ENCODE measurements at regions not wholly inside any gene's neighbourhood (a gene's known extent, or its start where the extent isn't known, plus 50 kb on each side); places are given as distances from the start of the nearest gene placed in this dataset.

- H3K4me3 Mint-ChIP-seq, result no peak overlapping the region
- ChIA-PET CTCF (no interaction called here), POLR2A (no interaction called here)
- no peaks in the 10 kb centered on the region for H3K27me3 Mint-ChIP-seq
- Histone ChIP-seq H3K36me3 (ENCODE audit: insufficient read depth, low read length) (no peaks in the 10 kb centered on the region), H3K27me3 (ENCODE audit: insufficient read depth, low read length, poor library complexity, severe bottlenecking) (no peaks in the 10 kb centered on the region), H3K4me3 (ENCODE audit: low read length) (no peak overlapping the region), H3K27ac (ENCODE audit: low read depth, low read length) (no peak overlapping the region), H3K9me3 (ENCODE audit: low read length) (no peaks in the 10 kb centered on the region), H3K4me1 (ENCODE audit: insufficient read depth, low read length) (no peaks in the 10 kb centered on the region)
- no peaks in the 10 kb centered on the region for H3K4me1 Mint-ChIP-seq
- peaks cover 3 to 26% (median 18%) of the 10 kb centered on the region in 5 donors for H3K9me3 Mint-ChIP-seq
- no peak for DNase-seq
- no peaks in the 10 kb centered on the region for H3K36me3 Mint-ChIP-seq
- H3K27ac Mint-ChIP-seq, result no peak overlapping the region
Measured at GRCh38 chr7:34382166-34382893, 275.7 kb upstream of the NPSR1 start.

- Histone ChIP-seq H3K27me3 (ENCODE audit: insufficient read depth, low read length, poor library complexity, severe bottlenecking) (no peaks in the 10 kb centered on the region), H3K36me3 (ENCODE audit: insufficient read depth, low read length) (no peaks in the 10 kb centered on the region), H3K4me1 (ENCODE audit: insufficient read depth, low read length) (no peaks in the 10 kb centered on the region), H3K27ac (ENCODE audit: low read depth, low read length) (no peak overlapping the region), H3K9me3 (ENCODE audit: low read length) (no peaks in the 10 kb centered on the region), H3K4me3 (ENCODE audit: low read length) (no peak overlapping the region)
- H3K36me3 Mint-ChIP-seq, result no peaks in the 10 kb centered on the region
- no peaks in the 10 kb centered on the region for H3K27me3 Mint-ChIP-seq
- no peaks in the 10 kb centered on the region for H3K4me1 Mint-ChIP-seq
- DNase-seq, result no peak
- CTCF ChIA-PET, result no interaction called here
- POLR2A ChIA-PET, result no interaction called here
- peaks cover 3 to 27% (median 13%) of the 10 kb centered on the region in 5 donors for H3K9me3 Mint-ChIP-seq
- no peak overlapping the region for H3K4me3 Mint-ChIP-seq
- no peak overlapping the region for H3K27ac Mint-ChIP-seq
Measured at GRCh38 chr7:34385384-34385783, 272.6 kb upstream of the NPSR1 start.

GRCh38 chr7:34389332-34390078, 268.5 kb upstream of the NPSR1 start:
- ChIA-PET POLR2A (no interaction called here), CTCF (no interaction called here)
- Mint-ChIP-seq H3K4me1 (no peaks in the 10 kb centered on the region), H3K4me3 (no peak overlapping the region), H3K27me3 (no peaks in the 10 kb centered on the region), H3K36me3 (no peaks in the 10 kb centered on the region), H3K9me3 (peaks cover 0 to 5% (median 0%) of the 10 kb centered on the region in 5 donors), H3K27ac (no peak overlapping the region)
- H3K4me3 ChIP-seq (ENCODE audit: low read length), result no peak overlapping the region
- H3K4me1 ChIP-seq (ENCODE audit: insufficient read depth, low read length), result no peaks in the 10 kb centered on the region
- no peak overlapping the region for H3K27ac ChIP-seq (ENCODE audit: low read depth, low read length)
- no peaks in the 10 kb centered on the region for H3K9me3 ChIP-seq (ENCODE audit: low read length)
- H3K36me3 ChIP-seq (ENCODE audit: insufficient read depth, low read length), result no peaks in the 10 kb centered on the region
- no peak for DNase-seq
- no peaks in the 10 kb centered on the region for H3K27me3 ChIP-seq (ENCODE audit: insufficient read depth, low read length, poor library complexity, severe bottlenecking)

GRCh38 chr7:34390103-34390502, 267.9 kb upstream of the NPSR1 start:
- Histone ChIP-seq H3K9me3 (ENCODE audit: low read length) (no peaks in the 10 kb centered on the region), H3K27me3 (ENCODE audit: insufficient read depth, low read length, poor library complexity, severe bottlenecking) (no peaks in the 10 kb centered on the region), H3K27ac (ENCODE audit: low read depth, low read length) (no peak overlapping the region), H3K4me1 (ENCODE audit: insufficient read depth, low read length) (no peaks in the 10 kb centered on the region), H3K4me3 (ENCODE audit: low read length) (no peak overlapping the region), H3K36me3 (ENCODE audit: insufficient read depth, low read length) (no peaks in the 10 kb centered on the region)
- H3K27ac Mint-ChIP-seq, result no peak overlapping the region
- no peaks in the 10 kb centered on the region for H3K27me3 Mint-ChIP-seq
- H3K4me1 Mint-ChIP-seq, result no peaks in the 10 kb centered on the region
- no peak overlapping the region for H3K4me3 Mint-ChIP-seq
- DNase-seq, result no peak
- H3K36me3 Mint-ChIP-seq, result no peaks in the 10 kb centered on the region
- H3K9me3 Mint-ChIP-seq, result peaks cover 0 to 5% (median 0%) of the 10 kb centered on the region in 5 donors
- ChIA-PET CTCF (no interaction called here), POLR2A (no interaction called here)

GRCh38 chr7:34392972-34393371, 265.0 kb upstream of the NPSR1 start:
- Mint-ChIP-seq H3K4me1 (no peaks in the 10 kb centered on the region), H3K4me3 (no peak overlapping the region), H3K36me3 (no peaks in the 10 kb centered on the region), H3K27ac (no peak overlapping the region), H3K27me3 (no peaks in the 10 kb centered on the region), H3K9me3 (peaks cover 0 to 4% (median 0%) of the 10 kb centered on the region in 5 donors)
- ChIA-PET POLR2A (no interaction called here), CTCF (no interaction called here)
- Histone ChIP-seq H3K9me3 (ENCODE audit: low read length) (no peaks in the 10 kb centered on the region), H3K27ac (ENCODE audit: low read depth, low read length) (no peak overlapping the region), H3K27me3 (ENCODE audit: insufficient read depth, low read length, poor library complexity, severe bottlenecking) (no peaks in the 10 kb centered on the region), H3K4me3 (ENCODE audit: low read length) (no peak overlapping the region), H3K36me3 (ENCODE audit: insufficient read depth, low read length) (no peaks in the 10 kb centered on the region), H3K4me1 (ENCODE audit: insufficient read depth, low read length) (no peaks in the 10 kb centered on the region)
- no peak for DNase-seq

GRCh38 chr7:34396437-34397064, 261.5 kb upstream of the NPSR1 start:
- Mint-ChIP-seq H3K9me3 (peaks cover 0 to 4% (median 3%) of the 10 kb centered on the region in 5 donors), H3K27ac (no peak overlapping the region), H3K4me3 (no peak overlapping the region), H3K4me1 (no peaks in the 10 kb centered on the region), H3K27me3 (no peaks in the 10 kb centered on the region), H3K36me3 (no peaks in the 10 kb centered on the region)
- POLR2A ChIA-PET, result no interaction called here
- no peaks in the 10 kb centered on the region for H3K9me3 ChIP-seq (ENCODE audit: low read length)
- DNase-seq, result no peak
- CTCF ChIA-PET, result no interaction called here
- no peak overlapping the region for H3K4me3 ChIP-seq (ENCODE audit: low read length)
- no peak overlapping the region for H3K27ac ChIP-seq (ENCODE audit: low read depth, low read length)
- no peaks in the 10 kb centered on the region for H3K27me3 ChIP-seq (ENCODE audit: insufficient read depth, low read length, poor library complexity, severe bottlenecking)
- H3K36me3 ChIP-seq (ENCODE audit: insufficient read depth, low read length), result no peaks in the 10 kb centered on the region
- no peaks in the 10 kb centered on the region for H3K4me1 ChIP-seq (ENCODE audit: insufficient read depth, low read length)

GRCh38 chr7:34401776-34402175, 256.2 kb upstream of the NPSR1 start:
- H3K27ac Mint-ChIP-seq, result no peak overlapping the region
- no peak for DNase-seq
- no peak overlapping the region for H3K4me3 ChIP-seq (ENCODE audit: low read length)
- no peaks in the 10 kb centered on the region for H3K36me3 ChIP-seq (ENCODE audit: insufficient read depth, low read length)
- H3K36me3 Mint-ChIP-seq, result no peaks in the 10 kb centered on the region
- no peaks in the 10 kb centered on the region for H3K27me3 ChIP-seq (ENCODE audit: insufficient read depth, low read length, poor library complexity, severe bottlenecking)
- no peaks in the 10 kb centered on the region for H3K27me3 Mint-ChIP-seq
- H3K9me3 Mint-ChIP-seq, result peaks cover 2 to 8% (median 5%) of the 10 kb centered on the region in 5 donors
- CTCF ChIA-PET, result no interaction called here
- no peak overlapping the region for H3K27ac ChIP-seq (ENCODE audit: low read depth, low read length)
- H3K4me3 Mint-ChIP-seq, result no peak overlapping the region
- POLR2A ChIA-PET, result no interaction called here
- H3K4me1 Mint-ChIP-seq, result no peaks in the 10 kb centered on the region
- no peaks in the 10 kb centered on the region for H3K9me3 ChIP-seq (ENCODE audit: low read length)
- no peaks in the 10 kb centered on the region for H3K4me1 ChIP-seq (ENCODE audit: insufficient read depth, low read length)

- H3K36me3 ChIP-seq (ENCODE audit: insufficient read depth, low read length), result no peaks in the 10 kb centered on the region
- H3K36me3 Mint-ChIP-seq, result no peaks in the 10 kb centered on the region
- H3K4me1 Mint-ChIP-seq, result no peaks in the 10 kb centered on the region
- H3K27me3 Mint-ChIP-seq, result no peaks in the 10 kb centered on the region
- no peak for DNase-seq
- H3K4me1 ChIP-seq (ENCODE audit: insufficient read depth, low read length), result no peaks in the 10 kb centered on the region
- ChIA-PET POLR2A (no interaction called here), CTCF (no interaction called here)
- H3K27me3 ChIP-seq (ENCODE audit: insufficient read depth, low read length, poor library complexity, severe bottlenecking), result no peaks in the 10 kb centered on the region
- H3K4me3 Mint-ChIP-seq, result no peak overlapping the region
- no peak overlapping the region for H3K27ac Mint-ChIP-seq
- no peaks in the 10 kb centered on the region for H3K9me3 ChIP-seq (ENCODE audit: low read length)
- no peak overlapping the region for H3K4me3 ChIP-seq (ENCODE audit: low read length)
- no peak overlapping the region for H3K27ac ChIP-seq (ENCODE audit: low read depth, low read length)
- peaks cover 0 to 16% (median 2%) of the 10 kb centered on the region in 5 donors for H3K9me3 Mint-ChIP-seq
Measured at GRCh38 chr7:34406848-34407530, 251.0 kb upstream of the NPSR1 start.
